22Rv1 (cell line): ENCODE measurements at regions not wholly inside any gene's neighbourhood (a gene's known extent, or its start where the extent isn't known, plus 50 kb on each side); places are given as distances from the start of the nearest gene placed in this dataset.
"Not testable (repeated sequence)": the region's sequence is repeated elsewhere in the genome, so short reads cannot be mapped to it uniquely, and the experiment has no call there.

Experiments
- CTCF ChIP-seq: fragments of 450-650 bp; IDR thresholded peaks from 2 replicates; pipeline ENCODE4 v1.5.1; 2017; ENCODE audit warnings: mild to moderate bottlenecking
- ZFX ChIP-seq: fragments of 450-650 bp; IDR thresholded peaks from 2 replicates; pipeline ENCODE4 v1.6.1; 2017; ENCODE audit warnings: antibody characterized with exemption, borderline replicate concordance

GRCh38 chr18:70766254-70766653 is 477.4 kb downstream of the SOCS6 start:
- TF ChIP-seq CTCF, ZFX: not testable (repeated sequence)
